ENCODE measurements at regions not wholly inside any gene's neighbourhood (a gene's known extent, or its start where the extent isn't known, plus 50 kb on each side); places are given as distances from the start of the nearest gene placed in this dataset.

DNA sequence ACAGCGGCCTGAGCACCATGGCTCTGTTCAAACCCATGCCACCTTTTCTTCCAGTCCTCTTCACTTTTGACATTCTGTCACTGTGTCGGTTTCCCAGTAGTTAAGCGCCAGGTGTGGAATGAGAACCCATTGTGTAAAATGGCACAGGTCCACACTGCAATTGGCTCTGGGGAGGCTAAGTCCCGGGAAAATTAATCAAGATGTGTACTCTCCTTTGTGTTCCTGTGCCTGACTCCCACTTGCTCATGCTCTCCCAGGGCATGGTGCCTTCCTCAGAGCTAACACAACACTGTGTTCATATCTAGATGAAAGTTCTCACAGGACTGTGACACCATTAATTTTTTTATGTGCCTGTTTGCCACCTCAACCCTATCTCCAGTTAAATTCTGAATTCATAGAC lies 59.0 kb upstream of the BTG3 start:
- DNase-seq: no peak
- 56 to 96% (median 66%) methylated on average over 4 of the region's 4 CpGs for WGBS, 5 donors
- intact Hi-C loops (cut with DNase I; ENCODE audit: low total_unique reads): no loop called here

DNA sequence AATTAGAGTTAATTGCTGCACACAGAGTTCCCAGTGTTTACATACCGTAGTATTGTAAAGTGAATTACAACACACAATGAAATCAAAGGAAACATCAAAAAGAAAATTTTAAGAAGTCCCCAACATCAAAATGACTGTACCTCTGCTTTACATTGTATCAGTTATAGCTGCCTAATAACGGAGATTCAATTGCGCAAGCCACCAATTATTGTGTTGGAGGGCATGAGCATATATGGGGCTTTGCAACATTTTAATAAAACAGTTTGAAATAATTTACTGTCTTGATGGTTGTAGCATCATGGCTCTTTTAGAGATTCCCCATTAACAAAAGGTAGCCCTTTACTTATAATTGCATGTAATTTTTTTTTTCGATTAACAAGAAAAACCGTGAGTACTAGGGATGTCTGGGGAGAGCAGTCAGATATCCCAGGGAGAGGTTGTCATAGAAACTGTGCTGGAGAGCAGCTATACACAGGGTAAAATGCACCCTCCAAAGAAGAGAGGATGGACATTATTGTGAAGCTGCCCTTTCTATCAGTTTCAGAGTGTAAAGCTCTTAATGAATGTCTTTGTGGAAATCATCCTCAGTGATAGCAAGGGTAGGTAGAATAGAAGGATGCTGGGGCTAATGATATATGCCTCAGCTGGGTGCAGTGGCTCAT lies 55.9 kb upstream of the BTG3 start:
- H3K36me3 ChIP-seq: no peaks in the 10 kb centered on the region
- no peak overlapping the region for H3K27ac ChIP-seq
- no peaks in the 10 kb centered on the region for H3K4me1 ChIP-seq
- intact Hi-C loops (cut with DNase I; ENCODE audit: low total_unique reads): no loop called here
- TF ChIP-seq, protein P1, sequence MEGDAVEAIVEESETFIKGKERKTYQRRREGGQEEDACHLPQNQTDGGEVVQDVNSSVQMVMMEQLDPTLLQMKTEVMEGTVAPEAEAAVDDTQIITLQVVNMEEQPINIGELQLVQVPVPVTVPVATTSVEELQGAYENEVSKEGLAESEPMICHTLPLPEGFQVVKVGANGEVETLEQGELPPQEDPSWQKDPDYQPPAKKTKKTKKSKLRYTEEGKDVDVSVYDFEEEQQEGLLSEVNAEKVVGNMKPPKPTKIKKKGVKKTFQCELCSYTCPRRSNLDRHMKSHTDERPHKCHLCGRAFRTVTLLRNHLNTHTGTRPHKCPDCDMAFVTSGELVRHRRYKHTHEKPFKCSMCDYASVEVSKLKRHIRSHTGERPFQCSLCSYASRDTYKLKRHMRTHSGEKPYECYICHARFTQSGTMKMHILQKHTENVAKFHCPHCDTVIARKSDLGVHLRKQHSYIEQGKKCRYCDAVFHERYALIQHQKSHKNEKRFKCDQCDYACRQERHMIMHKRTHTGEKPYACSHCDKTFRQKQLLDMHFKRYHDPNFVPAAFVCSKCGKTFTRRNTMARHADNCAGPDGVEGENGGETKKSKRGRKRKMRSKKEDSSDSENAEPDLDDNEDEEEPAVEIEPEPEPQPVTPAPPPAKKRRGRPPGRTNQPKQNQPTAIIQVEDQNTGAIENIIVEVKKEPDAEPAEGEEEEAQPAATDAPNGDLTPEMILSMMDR (IDR thresholded peaks at IDR 0.05 in 8 of 11, conservative IDR thresholded peaks at IDR 0.05 in 3 of 11): no peak
- no peak for TF ChIP-seq POLR2AphosphoS5 (IDR thresholded peaks at IDR 0.05)
- no peak for TF ChIP-seq POLR2A (IDR thresholded peaks at IDR 0.05)
- WGBS, 5 donors: 89 to 94% (median 92%) methylated on average over 5 of the region's 5 CpGs
- H3K27me3 ChIP-seq (replicated peaks in 1 of 7): no peaks in the 10 kb centered on the region
- no peaks in the 10 kb centered on the region for H3K9me3 ChIP-seq
- no peak overlapping the region for H3K4me3 ChIP-seq
- no peak for DNase-seq

More for the DNA sequence above, 59.0 kb upstream of the BTG3 start:
- Histone ChIP-seq H3K4me3 (no peak overlapping the region), H3K36me3 (no peaks in the 10 kb centered on the region), H3K9me3 (no peaks in the 10 kb centered on the region), H3K27ac (no peak overlapping the region), H3K4me1 (no peaks in the 10 kb centered on the region), H3K27me3 (replicated peaks in 1 of 7) (no peaks in the 10 kb centered on the region)
- TF ChIP-seq, protein P1 (IDR thresholded peaks at IDR 0.05 in 8 of 11, conservative IDR thresholded peaks at IDR 0.05 in 3 of 11): no peak
- TF ChIP-seq POLR2A (IDR thresholded peaks at IDR 0.05): no peak
- TF ChIP-seq POLR2AphosphoS5 (IDR thresholded peaks at IDR 0.05): no peak

DNA sequence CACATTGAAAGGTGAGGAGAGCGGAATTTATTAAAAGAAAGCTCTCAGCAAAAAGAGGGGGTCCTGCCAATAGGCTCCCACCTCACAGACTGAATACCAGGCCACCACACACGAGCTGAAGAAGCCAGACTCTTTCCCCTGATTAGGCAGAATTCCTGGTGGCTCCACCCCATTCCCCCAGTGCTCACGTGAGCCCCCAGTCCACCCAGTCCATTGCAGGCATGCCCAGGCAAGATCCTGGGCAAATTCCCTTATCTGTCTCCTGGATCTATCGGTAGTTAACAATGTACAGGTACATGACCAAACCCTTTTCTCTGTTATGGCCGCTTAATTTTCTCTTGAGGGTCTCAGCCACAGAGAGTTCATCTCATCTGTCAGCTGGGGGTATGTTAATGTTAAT lies 54.6 kb upstream of the BTG3 start:
- Histone ChIP-seq H3K27ac (no peak overlapping the region), H3K4me1 (no peaks in the 10 kb centered on the region), H3K9me3 (no peaks in the 10 kb centered on the region), H3K4me3 (no peak overlapping the region), H3K27me3 (replicated peaks in 1 of 7) (peaks cover 0 to under 1% (median 0%) of the 10 kb centered on the region in 7 donors), H3K36me3 (no peaks in the 10 kb centered on the region)
- TF ChIP-seq, protein P1 (IDR thresholded peaks at IDR 0.05 in 8 of 11, conservative IDR thresholded peaks at IDR 0.05 in 3 of 11): no peak
- TF ChIP-seq POLR2AphosphoS5 (IDR thresholded peaks at IDR 0.05): no peak
- no peak for TF ChIP-seq POLR2A (IDR thresholded peaks at IDR 0.05)
- DNase-seq: no peak
- 76 to 86% (median 83%) methylated on average over 5 of the region's 5 CpGs for WGBS, 5 donors
- intact Hi-C loops (cut with DNase I; ENCODE audit: low total_unique reads): no loop called here

All from spleen (tissue), 11 donors.